Endothelial cell of umbilical vein (primary cell): ENCODE measurements at regions not wholly inside any gene's neighbourhood (a gene's known extent, or its start where the extent isn't known, plus 50 kb on each side); places are given as distances from the start of the nearest gene placed in this dataset.

Experiments used
- BruUV-seq: library from RNA; stranded (reverse); fragments of 400-500 nt; replicated peaks from 2 replicates; lab custom pipeline; 2021; lab: Mats Ljungman, UMichigan
- CTCF ChIA-PET: fragments of 300-600, 350-600 bp; sonication (Branson Sonifier 250); formaldehyde crosslinking; loops from one replicate; lab custom pipeline; 2021; ENCODE audit warnings: antibody characterized with exemption, inconsistent platforms; lab: Charles Lee
- POLR2A ChIA-PET: fragments of 300-600, 350-600 bp; sonication (Branson Sonifier 250); formaldehyde crosslinking; loops from one replicate; lab custom pipeline; 2021; ENCODE audit warnings: antibody characterized with exemption, inconsistent platforms; lab: Charles Lee
- DNase-seq: peaks from one replicate; pipeline ENCODE4 v3.0.0-alpha.2; 2011; ENCODE audit warnings: low read depth, low spot score
- FAIRE-seq: peaks from 2 replicates; lab custom pipeline; 2011; peaks lifted over from hg19 to GRCh38; lab: Jason Lieb, UNC
- H2AFZ ChIP-seq: 2 replicates; pipeline ENCODE4 v1.6.0; 2012; ENCODE audit warnings: low read depth, low read length, control low read depth, inconsistent platforms
- H3K27ac ChIP-seq: 2 replicates; pipeline ENCODE4 v1.5.1; 2011; ENCODE audit warnings: low read depth, mild to moderate bottlenecking, control low read depth, low read length, moderate library complexity; ENCODE audit not compliant: insufficient read depth
- H3K27me3 ChIP-seq, 2 experiments: 2 replicates each; pipeline versions ENCODE4 v1.6.0 to v1.6.1; 2011; ENCODE audit warnings: low read length in 2 of 2, mixed read lengths in 1 of 2; ENCODE audit not compliant: control insufficient read depth in 2 of 2, insufficient read depth in 2 of 2
- H3K36me3 ChIP-seq, 2 experiments: 2 replicates in 1 of 2; 3 replicates in 1 of 2; pipeline ENCODE4 v1.5.1; 2011; ENCODE audit warnings: low read length in 2 of 2, mild to moderate bottlenecking in 1 of 2, moderate library complexity in 1 of 2; ENCODE audit not compliant: control insufficient read depth in 2 of 2, insufficient read depth in 2 of 2; ENCODE audit errors: extremely low read depth in 1 of 2
- H3K4me1 ChIP-seq: 3 replicates; pipeline ENCODE4 v1.5.1; 2011; ENCODE audit warnings: mild to moderate bottlenecking, low read length; ENCODE audit not compliant: control insufficient read depth, insufficient read depth; ENCODE audit errors: extremely low read depth
- H3K4me2 ChIP-seq: 2 replicates; pipeline ENCODE4 v1.6.1; 2011; ENCODE audit warnings: low read length, control low read depth, mixed read lengths; ENCODE audit not compliant: insufficient read depth
- H3K4me3 ChIP-seq, 3 experiments: fragments of 200-600 bp in 1 of 3; sonication (generic), shearing (Covaris generic) in 1 of 3; replicated peaks in 1 of 3; 2 replicates each; pipeline ENCODE4 v1.5.1; 2011 to 2016; ENCODE audit warnings: control low read depth in 3 of 3, low read length in 3 of 3, mild to moderate bottlenecking in 2 of 3, inconsistent platforms in 1 of 3, low read depth in 1 of 3, moderate library complexity in 1 of 3; ENCODE audit not compliant: insufficient read depth in 1 of 3
- H3K79me2 ChIP-seq: 2 replicates; pipeline ENCODE4 v1.6.0; 2012; ENCODE audit warnings: low read length, inconsistent platforms; ENCODE audit not compliant: control insufficient read depth, insufficient read depth
- H3K9ac ChIP-seq: replicated peaks from 2 replicates; pipeline ENCODE3; 2011; ENCODE audit warnings: low read length, control low read depth; ENCODE audit not compliant: insufficient read depth; ENCODE audit errors: extremely low read depth
- H3K9me1 ChIP-seq: replicated peaks from 3 replicates; pipeline ENCODE4 v1.6.0; 2011; ENCODE audit warnings: mild to moderate bottlenecking, low read length; ENCODE audit not compliant: control insufficient read depth, insufficient read depth; ENCODE audit errors: extremely low read depth
- H3K9me3 ChIP-seq: replicated peaks from 2 replicates; pipeline ENCODE4 v1.5.1; 2012; ENCODE audit warnings: low read length, inconsistent platforms; ENCODE audit not compliant: control insufficient read depth, insufficient read depth
- H4K20me1 ChIP-seq: replicated peaks from 2 replicates; pipeline ENCODE3; 2011; ENCODE audit warnings: mild to moderate bottlenecking, low read length; ENCODE audit not compliant: control insufficient read depth, insufficient read depth; ENCODE audit errors: extremely low read depth
- CTCF ChIP-seq, 2 donors: IDR thresholded peaks; 1 replicate in 1 of 2; 2 replicates in 1 of 2; pipeline ENCODE4 v1.5.1; 2011; ENCODE audit warnings: low read length in 2 of 2, mild to moderate bottlenecking in 2 of 2, moderate library complexity in 2 of 2, control low read depth in 1 of 2, inconsistent platforms in 1 of 2, low read depth in 1 of 2; ENCODE audit not compliant: insufficient read depth in 1 of 2; ENCODE audit errors: extremely low read depth in 1 of 2
- EZH2 ChIP-seq: IDR thresholded peaks from 2 replicates; pipeline ENCODE4 v1.6.1; 2012; ENCODE audit warnings: borderline replicate concordance, low read depth, mild to moderate bottlenecking, moderate library complexity, low read length, inconsistent platforms; ENCODE audit not compliant: severe bottlenecking
- FOS ChIP-seq: IDR thresholded peaks from 2 replicates; pipeline ENCODE4 v1.6.1; 2011; ENCODE audit warnings: mild to moderate bottlenecking, low read length, moderate library complexity, borderline replicate concordance; ENCODE audit not compliant: insufficient read depth
- GATA2 ChIP-seq: IDR thresholded peaks from 2 replicates; pipeline ENCODE4 v1.7.0; 2011; ENCODE audit warnings: low read depth, mild to moderate bottlenecking, moderate library complexity, mixed read lengths, low read length; ENCODE audit not compliant: insufficient read length, insufficient read depth
- JUN ChIP-seq: IDR thresholded peaks from 2 replicates; pipeline ENCODE4 v1.6.1; 2011; ENCODE audit warnings: borderline replicate concordance, low read depth; ENCODE audit not compliant: insufficient read length, insufficient read depth
- MYC ChIP-seq: IDR thresholded peaks from one replicate; pipeline ENCODE4 v1.6.1; 2011; ENCODE audit warnings: mild to moderate bottlenecking, low read depth, low read length
- POLR2A ChIP-seq: IDR thresholded peaks from 2 replicates; pipeline ENCODE4 v1.6.1; 2012; ENCODE audit warnings: low read depth, mild to moderate bottlenecking, control low read depth, low read length
- POLR2AphosphoS5 ChIP-seq: IDR thresholded peaks from 2 replicates; pipeline ENCODE4 v1.6.1; 2012; ENCODE audit warnings: low read depth, mild to moderate bottlenecking, control low read depth, low read length, moderate library complexity; ENCODE audit not compliant: insufficient read depth
- dilution Hi-C: fragments of 300-500 bp; cut with MboI; formaldehyde crosslinking; loops from one replicate; pipeline ENCODE4 v1.15.0; 2019; ENCODE audit warnings: low sequenced_read_pairs; ENCODE audit not compliant: extremely low pct_ligation_motif_present
- intact Hi-C: fragments of 100-400 bp; cut with micrococcal nuclease; formaldehyde crosslinking; loops from one replicate; pipeline ENCODE4 v1.10.0; 2022
- TF ChIP-seq, protein P1 (sequence below): IDR thresholded peaks from 2 replicates; pipeline ENCODE4 v1.6.1; 2011; ENCODE audit not compliant: insufficient read depth, insufficient read length

GRCh38 chr3:165466856-165467255, 270.7 kb upstream of the SLITRK3 start:
- FAIRE-seq, result no peak
- H3K4me1 ChIP-seq, result no peaks in the 10 kb centered on the region
- no peak overlapping the region for H3K4me3 ChIP-seq
- H2AFZ ChIP-seq, result no peak overlapping the region
- DNase-seq, result no peak
- intact Hi-C loops, result no loop called here
- no peaks in the 10 kb centered on the region for H3K27me3 ChIP-seq
- no peaks in the 10 kb centered on the region for H3K9me1 ChIP-seq
- dilution Hi-C loops, result no loop called here
- no peaks in the 10 kb centered on the region for H4K20me1 ChIP-seq
- no peak overlapping the region for H3K9ac ChIP-seq
- ChIA-PET CTCF (no interaction called here), POLR2A (no interaction called here)
- BruUV-seq, result no TSS peak
- H3K4me2 ChIP-seq, result no peak overlapping the region
- TF ChIP-seq POLR2AphosphoS5 (no peak), GATA2 (no peak)
- TF ChIP-seq, protein P1, sequence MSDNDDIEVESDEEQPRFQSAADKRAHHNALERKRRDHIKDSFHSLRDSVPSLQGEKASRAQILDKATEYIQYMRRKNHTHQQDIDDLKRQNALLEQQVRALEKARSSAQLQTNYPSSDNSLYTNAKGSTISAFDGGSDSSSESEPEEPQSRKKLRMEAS, result no peak
- no peaks in the 10 kb centered on the region for H3K36me3 ChIP-seq
- peaks cover 6% of the 10 kb centered on the region for H3K9me3 ChIP-seq
- H3K27ac ChIP-seq, result no peak overlapping the region
- H3K79me2 ChIP-seq, result no peaks in the 10 kb centered on the region

DNA sequence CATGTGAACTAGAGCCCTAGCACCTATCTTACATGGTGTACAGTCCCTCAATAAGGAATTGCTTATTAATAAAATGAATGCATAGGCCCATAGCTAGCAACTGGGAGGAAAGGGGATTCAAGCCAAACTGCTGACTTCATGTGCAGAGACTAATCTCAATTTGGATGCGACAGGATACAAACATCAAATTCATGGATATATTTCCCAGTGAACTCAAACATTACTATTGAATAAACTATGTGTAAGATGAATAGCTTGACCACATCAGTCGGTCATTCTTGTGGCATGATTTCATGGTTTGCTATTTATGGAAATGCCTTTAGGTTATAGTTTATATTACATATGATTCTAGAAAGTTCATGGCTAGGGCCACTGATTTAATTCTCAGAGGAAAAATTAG, 268.6 kb upstream of the SLITRK3 start:
- H3K9me3 ChIP-seq, result peaks cover 8% of the 10 kb centered on the region
- no peaks in the 10 kb centered on the region for H3K79me2 ChIP-seq
- H2AFZ ChIP-seq, result no peak overlapping the region
- intact Hi-C loops, result no loop called here
- ChIA-PET POLR2A (no interaction called here), CTCF (no interaction called here)
- no peaks in the 10 kb centered on the region for H4K20me1 ChIP-seq
- no peak for DNase-seq
- H3K9me1 ChIP-seq, result no peaks in the 10 kb centered on the region
- no TSS peak for BruUV-seq
- H3K27ac ChIP-seq, result no peak overlapping the region
- no peaks in the 10 kb centered on the region for H3K27me3 ChIP-seq
- no peak overlapping the region for H3K4me2 ChIP-seq
- dilution Hi-C loops, result no loop called here
- H3K36me3 ChIP-seq, result no peaks in the 10 kb centered on the region
- no peaks in the 10 kb centered on the region for H3K4me1 ChIP-seq
- TF ChIP-seq, protein P1, result no peak
- TF ChIP-seq POLR2AphosphoS5 (no peak), CTCF (IDR thresholded peaks at IDR 0.05; ENCODE audit: extremely low read depth in 1 of 2, insufficient read depth in 1 of 2, low read depth in 1 of 2, low read length in 2 of 2) (no peak), EZH2 (no peak), GATA2 (no peak), FOS (no peak), POLR2A (no peak), JUN (no peak), MYC (no peak)
- FAIRE-seq, result no peak
- no peak overlapping the region for H3K4me3 ChIP-seq
- no peak overlapping the region for H3K9ac ChIP-seq
